G401.6 (cell line): ENCODE measurements at regions not wholly inside any gene's neighbourhood (a gene's known extent, or its start where the extent isn't known, plus 50 kb on each side); places are given as distances from the start of the nearest gene placed in this dataset.

Source experiments
- FAIRE-seq: peaks from 2 replicates; lab custom pipeline; 2012; peaks lifted over from hg19 to GRCh38; lab: Jason Lieb, UNC

DNA sequence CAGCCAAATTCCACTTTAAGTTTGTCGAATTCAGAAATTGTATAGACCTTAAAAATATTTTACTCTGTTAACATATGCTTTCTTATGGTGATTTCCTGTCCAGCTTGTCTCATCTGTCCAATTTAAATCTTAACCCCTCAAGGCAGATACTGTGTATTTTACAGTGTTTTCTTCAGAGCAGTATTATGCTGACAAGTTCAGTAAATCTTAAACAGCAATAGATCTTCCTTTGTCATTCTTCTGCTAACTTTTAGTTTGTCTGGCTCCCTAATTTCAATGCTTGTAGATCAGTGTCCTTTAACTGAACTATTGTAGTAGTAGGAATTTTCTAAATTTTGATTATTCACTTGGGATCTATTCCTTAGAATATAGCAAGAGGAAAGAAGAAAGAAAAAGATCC, 52.8 kb upstream of the MEIS1 start:
- no peak for FAIRE-seq

DNA sequence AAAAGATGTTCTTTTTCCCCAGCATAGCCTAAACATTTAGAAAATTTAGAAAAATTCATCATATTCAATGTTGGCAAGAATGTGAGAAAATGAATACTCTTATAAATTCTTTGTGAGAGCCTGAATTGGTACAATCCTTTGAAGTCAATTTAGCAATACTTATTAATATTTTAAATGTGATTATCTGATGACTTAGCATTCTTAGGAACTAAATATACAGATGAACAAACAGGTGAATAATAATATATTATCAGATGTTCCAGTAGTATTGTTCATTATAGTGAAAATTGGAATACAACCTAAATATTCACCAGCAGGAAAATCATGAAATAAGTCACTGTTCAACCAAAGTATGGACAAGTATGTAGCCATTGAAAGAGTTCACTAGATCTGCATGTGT, 55.5 kb upstream of the MEIS1 start:
- no peak for FAIRE-seq

DNA sequence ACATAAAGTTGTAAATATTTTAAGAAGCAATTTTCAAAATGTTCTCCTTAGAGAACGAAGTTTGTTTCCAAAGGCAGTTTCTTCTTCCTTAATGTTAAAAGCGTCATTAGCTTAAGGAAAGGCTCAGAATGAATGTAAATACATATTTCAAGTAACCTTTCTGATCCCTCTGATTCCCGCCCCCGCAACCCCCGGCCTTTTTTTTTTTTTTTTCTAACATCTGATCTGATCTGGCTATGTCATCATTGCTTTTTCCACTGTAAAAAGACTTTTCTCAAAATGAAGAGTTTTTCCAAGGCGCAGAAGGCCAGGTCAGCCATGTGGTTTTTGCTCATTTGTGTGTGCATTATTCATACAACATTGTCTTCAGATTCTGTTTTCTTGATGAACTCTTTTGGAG, 57.1 kb upstream of the MEIS1 start:
- no peak for FAIRE-seq

DNA sequence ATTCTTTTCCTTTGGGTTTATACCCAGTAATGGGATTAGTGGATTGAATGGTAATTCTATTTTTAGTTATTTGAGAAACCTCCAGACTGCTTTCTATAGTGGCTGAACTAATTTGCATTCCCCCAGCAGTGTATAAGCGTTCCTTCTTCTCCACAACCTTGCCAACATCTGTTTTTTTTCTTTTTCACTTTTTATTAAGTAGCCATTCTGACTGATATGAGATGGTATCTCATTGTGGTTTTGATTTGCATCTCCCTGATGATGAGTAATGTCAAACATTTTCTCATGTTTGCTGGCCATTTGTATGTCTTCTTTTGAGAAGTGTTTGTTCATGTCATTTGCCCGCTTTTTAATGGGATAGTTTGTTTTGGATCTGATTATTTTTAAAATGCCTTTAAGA, 64.1 kb upstream of the MEIS1 start:
- FAIRE-seq, result no peak

DNA sequence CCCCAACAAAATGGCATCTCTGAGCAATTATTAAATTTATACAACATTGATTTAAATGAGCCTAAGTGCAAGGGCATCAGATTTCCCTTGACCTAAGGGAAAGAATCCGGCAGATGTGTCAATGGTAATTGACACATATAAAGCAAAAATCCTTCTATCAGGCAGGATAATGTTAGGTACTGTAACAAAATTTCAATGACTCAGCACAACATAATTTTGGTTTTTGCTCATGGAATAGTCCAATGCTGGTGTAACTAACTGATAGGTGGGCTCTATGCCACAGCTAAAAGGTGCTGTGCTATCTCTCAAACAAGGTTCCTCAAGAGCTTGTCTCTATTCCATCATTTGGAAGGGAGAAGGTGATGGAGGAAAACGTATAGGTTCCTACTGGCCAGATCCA, 68.3 kb upstream of the MEIS1 start:
- no peak for FAIRE-seq

DNA sequence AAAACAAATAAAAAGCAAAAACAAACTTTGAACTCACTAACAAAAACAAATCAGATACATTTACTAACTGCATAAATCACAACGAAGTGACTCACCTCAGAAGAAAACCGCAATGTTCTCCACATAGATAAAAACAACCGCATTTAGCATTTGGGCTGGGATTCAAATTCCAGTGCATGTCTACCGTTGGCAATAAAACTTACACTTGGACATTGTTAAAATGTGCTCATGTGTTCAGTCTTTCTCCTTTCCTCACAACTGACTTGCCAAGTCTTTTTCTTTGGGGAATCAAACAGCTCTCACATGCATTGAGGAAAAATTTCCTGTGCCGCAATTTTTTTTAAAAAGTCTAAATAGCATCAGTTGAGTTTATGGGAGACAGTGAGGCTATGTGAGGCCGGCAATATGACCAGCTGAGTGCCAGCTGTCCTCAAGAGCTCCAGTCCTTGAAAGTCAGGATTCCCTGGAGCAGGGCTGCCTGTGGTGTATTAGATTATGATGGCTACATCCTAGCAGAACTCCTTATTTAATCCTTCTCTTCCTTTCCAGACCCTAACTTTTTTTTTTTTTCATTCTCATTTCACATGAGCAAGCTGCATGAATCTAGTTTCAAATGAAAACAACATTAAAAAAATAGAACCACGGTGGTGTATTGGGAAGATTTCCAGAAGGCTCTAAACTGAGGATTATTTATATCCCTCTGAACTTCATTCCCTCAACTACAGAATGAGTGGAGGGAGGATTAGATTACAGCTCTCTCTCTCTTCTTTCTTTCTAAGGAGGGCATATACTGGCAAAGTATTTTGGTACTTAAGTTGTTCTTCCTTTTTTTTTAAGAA, 70.2 kb upstream of the MEIS1 start:
- FAIRE-seq, result no peak

DNA sequence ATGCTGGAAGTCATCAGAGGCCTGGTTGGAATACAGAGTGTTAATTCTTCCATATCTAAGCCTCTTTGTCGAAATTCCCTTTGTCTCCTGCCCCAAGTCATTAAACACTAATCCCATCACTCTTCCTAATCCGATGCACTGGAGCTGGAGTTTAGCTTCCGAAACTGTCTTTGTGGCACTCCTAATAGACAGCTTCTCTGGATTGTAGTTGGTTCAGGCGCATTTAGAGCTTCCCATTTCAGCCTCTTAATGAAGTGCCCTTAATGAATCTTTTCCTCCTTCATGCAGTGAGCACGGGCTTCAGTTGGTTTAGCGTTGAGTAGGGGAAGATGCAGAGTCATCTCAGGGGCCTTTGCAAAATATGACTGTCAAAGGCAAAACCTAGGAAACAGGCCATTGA, 72.2 kb upstream of the MEIS1 start:
- no peak for FAIRE-seq

DNA sequence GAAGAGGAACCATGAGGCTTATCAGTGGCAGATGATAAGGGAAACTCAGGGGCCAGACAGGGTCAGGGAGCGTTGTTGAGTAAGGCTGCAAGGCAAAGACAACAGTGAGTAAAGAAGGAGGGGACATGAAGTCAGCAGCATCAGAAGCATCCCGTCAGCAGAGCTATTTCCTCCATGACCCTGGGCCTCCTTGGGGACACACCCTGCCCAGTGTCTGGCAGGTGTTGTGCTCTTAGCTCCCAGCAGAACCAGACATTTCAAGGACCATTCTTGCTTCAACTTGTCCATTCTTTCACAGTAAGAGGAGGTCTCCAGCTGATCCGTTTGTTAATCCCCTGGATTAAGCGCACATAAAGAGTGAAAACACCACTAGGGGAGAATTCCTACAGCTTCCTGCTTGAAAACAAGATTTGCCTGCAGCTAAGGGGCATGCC, 88.7 kb upstream of the MEIS1 start:
- FAIRE-seq, result no peak

DNA sequence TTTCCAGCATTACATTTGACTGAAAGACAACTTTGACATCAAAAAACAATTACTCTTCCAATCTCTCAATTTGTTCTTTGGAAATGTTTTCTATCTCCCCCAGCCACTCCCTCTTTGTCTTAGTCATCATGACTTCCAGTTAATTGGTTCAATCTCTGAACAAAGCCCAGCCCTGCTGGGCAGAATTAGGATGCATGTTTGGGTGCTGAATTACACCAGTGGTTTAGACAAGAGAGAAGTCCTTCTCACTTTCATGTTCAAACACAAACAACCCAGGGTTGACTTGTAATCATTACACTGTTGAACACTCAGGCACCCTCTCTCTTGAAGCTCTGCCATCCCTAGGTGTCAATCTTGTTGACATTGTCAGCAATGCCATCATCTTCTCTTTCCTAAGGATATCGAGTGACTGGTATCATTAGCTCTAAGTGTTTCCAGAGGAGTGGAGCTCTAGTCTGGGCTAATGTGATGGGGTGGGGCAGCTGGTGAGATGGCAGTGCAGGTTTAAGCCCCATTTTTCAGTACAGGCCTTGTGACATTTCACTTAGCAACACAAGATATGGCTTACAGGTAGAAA, 90.8 kb upstream of the MEIS1 start:
- no peak for FAIRE-seq

DNA sequence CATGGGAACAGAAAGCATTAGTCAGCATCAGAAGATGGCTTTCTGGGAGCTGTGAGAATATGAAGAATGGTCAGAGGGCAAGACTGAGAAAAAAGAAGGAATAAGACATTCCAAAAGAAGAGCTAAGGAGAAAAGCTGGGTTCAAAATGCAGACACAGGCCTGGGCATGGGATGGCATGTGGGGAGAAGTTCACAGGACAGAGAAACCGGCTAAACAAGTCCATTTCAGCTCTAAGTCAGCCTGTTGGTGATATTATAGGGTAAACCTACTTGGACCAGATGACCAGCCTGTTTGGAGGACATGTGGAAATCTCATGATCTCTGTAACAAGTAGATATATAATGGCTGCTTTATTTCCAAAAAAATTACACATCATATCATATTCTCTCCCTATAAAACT, 91.7 kb upstream of the MEIS1 start:
- FAIRE-seq, result no peak

DNA sequence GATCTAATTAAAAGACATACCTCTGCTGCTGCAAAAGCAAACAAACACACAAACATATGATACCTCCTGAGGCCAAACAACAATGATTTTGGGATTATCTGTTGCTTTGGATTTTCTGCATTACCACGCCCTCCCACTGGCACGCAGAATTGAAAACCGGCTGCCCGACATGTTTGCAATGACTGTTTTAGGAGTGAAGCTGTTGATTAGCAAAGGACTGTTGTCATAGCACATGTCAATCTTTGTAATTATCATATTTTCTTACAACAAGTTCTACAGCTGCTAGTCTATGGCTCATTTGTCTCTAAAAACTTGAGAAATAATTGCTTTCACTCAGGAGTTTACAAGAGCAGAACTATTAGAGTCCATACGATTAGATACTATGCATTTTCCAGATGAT, 94.4 kb upstream of the MEIS1 start:
- no peak for FAIRE-seq

DNA sequence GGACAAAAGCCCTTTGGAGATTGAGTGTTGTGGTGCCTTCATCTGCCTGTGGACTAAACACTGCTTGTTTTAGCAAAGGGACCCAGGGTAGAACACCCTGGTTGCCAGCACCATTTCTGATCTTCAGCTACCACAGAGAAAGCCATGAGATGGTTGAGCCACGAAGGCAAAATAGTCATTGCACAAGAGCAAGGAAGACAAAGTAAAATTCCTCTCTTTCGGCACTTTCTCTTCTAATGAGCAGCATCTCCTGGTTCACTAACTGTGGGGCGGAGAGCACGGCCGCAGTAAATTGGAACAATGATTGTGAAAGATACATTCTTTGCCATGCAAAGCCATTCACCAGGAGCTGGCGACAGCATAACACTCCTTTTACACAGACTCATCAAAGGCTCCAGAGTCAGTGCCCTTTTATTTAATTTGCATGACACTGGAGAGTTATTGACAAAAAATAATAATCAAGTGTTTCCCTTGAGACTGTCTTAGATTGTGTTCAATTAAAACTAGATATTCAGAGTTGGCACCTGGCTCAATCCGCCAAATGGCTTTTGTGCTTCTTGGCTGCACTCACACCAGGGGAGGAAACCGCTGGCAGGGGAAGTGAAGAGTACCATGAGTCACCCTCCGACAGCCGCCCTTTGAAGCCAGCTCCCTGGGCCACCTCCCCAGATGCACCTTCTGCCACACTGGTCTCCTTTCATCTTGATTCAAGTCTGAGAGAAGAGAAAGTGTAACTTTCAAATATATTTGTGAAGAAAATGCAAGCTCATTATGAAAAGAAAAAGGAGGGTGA, 100.5 kb upstream of the MEIS1 start:
- FAIRE-seq, result no peak

DNA sequence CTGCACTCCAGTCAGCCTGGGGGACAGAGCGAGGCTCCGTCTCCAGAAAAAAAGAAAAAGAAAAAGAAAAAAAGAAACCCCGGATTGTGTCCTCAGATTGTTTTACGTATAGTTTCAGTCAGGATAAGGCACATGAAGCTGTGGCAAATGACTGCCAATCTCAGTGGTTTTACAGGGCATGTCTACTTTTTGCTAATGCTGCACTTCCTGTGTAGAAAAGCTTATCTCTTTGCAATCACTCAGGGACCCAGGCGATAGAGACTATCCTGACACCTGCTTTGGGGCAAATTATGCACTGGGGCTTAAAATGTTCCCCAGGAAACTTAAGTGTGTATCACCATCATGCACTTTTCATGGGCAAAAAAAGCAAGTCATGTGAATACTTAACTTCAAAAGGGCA, 103.7 kb upstream of the MEIS1 start:
- no peak for FAIRE-seq

DNA sequence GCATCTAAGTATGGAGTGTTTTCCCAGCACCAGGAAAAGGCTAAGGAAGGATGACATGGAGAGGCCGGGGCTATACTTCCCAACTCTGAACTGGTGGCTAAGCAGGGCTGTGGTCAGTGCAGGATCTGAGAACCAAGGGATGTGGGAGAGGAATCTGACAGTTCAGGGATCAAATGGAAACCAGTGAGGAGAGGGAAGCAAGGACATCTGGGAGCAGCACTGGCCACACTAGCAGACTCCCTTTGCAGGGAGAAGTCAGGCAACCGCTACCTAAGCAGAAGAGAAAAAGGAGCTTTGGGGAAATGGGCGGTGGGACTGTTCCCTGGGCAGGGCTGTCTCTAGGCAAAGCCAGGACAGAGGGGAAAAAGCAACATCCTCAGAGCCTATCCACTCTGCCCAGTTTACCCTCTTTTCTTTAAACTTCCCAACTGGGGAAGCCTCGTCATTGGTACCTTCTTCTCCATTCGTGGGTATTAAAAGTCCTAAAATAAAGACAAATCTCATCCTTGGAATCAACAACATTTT, 105.8 kb upstream of the MEIS1 start:
- no peak for FAIRE-seq

DNA sequence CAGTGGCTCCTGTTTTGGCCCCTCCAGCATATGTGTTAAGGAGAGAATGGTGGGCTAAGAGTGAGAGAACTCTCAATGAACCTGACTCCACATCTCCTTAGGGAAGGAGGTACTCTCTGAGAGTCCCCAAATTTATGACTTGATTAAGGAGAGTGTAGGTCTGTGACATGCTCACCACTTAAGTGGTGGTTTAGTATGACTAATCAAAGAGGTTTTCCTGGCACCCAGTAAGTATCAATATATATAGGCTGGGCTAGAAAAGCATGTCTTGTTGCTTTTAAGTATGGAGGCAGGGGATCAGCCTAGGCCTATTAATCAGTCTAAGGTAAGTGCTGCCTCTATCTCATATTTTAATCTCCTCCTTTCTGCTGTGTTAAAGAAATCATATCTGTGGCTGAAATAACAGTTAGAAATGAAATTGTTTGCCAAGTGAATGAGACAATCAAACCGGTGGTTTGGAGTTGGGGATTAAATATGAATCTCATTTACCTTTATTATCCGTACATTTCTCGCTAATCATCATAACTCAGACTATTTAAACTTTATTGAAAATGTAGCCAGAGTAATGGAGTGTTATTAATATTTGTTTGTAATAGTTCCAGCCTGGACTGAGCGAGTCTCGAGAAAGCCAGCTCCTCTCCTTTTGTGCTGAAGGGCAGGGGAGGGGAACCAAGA, 107.7 kb upstream of the MEIS1 start:
- no peak for FAIRE-seq

DNA sequence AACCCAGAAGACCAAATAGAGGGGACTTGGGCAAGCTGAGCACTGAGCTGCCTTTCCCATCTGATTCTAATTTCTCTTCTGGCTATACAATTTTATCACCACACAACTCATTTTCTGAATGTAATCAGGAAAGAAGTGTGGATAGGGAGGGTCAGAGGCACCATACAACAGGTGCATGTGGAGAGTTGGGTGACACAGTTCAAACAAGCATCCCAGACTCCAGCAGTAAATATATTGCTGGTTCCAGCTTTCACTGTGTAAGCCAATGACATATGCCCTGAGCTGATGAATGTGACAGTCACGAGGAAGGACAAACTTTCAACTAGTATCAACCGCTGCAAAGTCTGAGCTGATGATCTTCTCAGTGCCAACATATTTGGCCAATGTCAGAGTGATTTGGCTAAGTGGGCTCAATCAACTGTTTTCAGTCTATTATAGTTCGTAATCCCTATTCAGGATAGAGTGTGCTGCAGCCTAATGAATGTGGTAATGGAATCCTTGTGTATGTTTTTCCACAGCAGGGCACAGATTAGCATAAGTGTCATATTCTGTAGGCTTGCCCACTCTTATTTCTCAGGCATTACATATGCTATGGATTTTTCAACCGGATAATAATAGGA, 109.9 kb upstream of the MEIS1 start:
- no peak for FAIRE-seq

DNA sequence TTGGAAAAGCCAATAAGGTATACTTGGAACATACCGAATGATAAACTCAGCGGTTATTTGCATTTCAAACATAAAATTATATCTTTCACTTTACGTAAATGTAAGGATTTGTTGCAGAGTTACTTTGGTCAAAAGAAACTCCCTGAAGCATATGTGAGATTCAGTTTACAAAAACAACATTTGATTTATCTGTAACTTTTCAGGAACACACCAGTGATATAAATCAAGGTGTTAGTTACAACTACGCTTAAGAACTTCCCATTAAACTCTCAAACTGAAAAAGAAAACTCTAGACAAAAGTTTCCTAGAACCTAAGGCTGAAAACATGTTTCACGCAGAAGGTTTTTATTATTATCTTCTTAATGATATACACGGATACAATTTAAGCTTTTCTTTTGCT, 110.6 kb upstream of the MEIS1 start:
- no peak for FAIRE-seq

DNA sequence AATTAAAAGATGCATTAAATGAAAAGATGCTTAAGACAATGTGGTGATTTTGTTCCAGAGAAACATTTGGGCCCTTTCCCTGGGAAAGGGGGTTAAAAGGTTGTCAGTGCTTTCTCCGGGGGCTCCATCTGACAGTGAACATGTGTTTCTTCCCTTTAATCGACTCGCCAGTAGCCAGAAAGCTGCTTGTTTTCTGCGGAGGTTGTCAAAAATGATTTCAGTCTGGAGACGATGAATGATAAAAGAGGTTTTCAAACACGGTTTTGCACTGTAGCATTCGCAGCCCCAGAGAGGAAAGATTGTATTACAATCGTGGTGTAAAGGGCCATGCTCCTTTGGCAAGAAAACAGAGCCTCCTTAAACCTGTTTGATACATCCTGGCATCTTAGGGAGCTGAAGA, 111.5 kb upstream of the MEIS1 start:
- FAIRE-seq, result no peak

DNA sequence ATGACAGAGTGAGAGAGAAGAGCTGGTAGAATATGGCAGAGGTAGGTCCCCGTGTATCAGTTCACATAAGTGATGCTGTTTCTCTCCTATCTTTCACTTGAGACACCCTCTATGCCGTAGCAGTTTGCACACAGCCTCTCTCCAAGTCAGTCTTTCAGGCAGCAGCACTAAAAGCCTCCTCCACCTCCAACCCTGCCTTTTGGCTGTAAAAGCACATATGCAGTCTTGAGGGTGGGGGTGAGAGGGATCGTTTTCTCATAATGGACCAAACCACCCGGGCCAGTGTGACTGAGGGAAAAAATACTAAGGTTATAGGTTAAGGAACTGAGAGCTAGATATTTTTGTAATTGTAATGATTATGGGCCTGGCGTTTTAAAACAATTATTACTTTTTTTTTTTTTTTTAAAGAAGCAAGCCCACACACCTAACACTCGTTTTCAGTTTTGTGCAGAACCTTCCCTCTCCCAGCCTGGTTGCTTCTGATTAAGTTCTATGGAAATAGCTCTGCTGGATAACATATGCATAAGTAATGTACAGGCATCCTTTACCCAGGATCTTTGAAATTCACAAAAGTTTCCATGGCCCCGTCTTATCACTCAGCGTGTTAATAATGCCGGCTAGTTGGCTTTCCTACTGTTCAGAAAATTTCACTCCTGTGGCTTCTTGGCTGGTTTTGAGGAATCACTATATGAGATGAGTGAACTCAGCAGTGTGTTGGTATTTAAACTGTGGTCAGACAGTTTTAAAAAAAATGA, 112.2 kb upstream of the MEIS1 start:
- no peak for FAIRE-seq

DNA sequence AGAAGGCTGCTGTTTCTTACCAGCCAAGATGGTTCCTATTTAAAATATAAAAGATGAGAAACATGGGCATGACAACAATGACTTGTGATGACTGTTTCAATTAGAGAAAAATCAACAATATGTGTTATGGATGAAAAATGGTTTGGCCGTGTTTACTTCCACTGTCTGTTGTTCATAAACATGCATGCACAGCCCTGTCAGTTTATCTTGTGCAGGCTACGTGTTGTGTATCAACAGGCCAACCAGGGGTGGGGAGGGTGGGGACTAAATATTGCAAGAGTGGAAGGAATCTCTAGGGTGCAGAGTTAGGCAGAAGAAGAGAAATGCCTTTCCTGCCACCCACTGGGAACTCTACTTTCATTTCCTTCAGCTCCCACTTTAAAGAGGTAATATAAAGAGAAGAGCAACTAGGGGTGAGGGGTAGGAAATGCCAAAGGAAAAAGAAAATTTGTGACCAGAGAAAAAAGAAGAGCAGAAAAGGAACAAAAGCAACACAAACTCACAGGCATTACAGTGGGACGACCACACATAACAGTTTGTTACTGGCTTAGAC, 116.8 kb upstream of the MEIS1 start:
- no peak for FAIRE-seq

DNA sequence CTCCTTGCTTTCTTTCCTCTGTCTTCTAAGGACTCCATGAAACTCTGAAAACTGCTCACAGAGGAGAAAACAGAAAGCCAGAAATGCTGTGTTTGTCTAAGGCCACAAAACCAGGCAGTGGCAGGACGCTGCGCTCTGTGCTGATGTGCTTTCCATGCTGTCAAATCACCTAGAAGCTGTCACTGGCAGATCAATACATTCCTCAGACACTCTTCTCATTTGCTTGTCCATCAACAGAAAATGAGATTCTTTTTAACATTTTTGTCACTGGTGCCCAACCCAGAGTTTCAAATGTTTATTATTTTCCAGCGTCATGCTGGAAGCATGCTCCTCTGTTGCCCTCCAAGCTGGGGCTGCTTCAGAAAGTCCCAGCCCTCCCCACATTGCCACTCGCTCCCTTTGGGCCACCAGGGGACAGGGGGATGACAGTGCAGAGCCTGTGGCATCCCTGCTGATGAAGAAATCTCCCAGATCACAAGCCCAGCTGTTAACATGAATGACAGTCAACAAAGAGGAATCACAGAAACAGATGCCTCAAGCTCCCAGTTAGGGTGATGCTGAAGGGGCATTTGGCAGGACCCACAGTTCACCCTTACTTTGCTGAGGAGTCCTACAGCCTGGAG, 117.5 kb upstream of the MEIS1 start:
- FAIRE-seq, result no peak
